Ramos (cell line): ENCODE measurements at regions not wholly inside any gene's neighbourhood (a gene's known extent, or its start where the extent isn't known, plus 50 kb on each side); places are given as distances from the start of the nearest gene placed in this dataset.

Experiments
- in situ Hi-C: fragments of 300-500 bp; cut with MboI; formaldehyde crosslinking; loops from one replicate; pipeline ENCODE4 v1.14.3; 2022; ENCODE audit warnings: low sequenced_read_pairs; ENCODE audit not compliant: unreplicated experiment

- in situ Hi-C loops = no loop called here
Observed at GRCh38 chr2:47243596-47244323, 67.4 kb upstream of the CALM2 start.

GRCh38 chr2:47241715-47242114 lies 65.4 kb upstream of the CALM2 start:
- in situ Hi-C loops = no loop called here

- in situ Hi-C loops = no loop called here
Observed at GRCh38 chr2:47239119-47239969, 63.0 kb upstream of the CALM2 start.

GRCh38 chr2:47238638-47239037 lies 62.3 kb upstream of the CALM2 start:
- in situ Hi-C loops = no loop called here

- in situ Hi-C loops = no loop called here
Observed at GRCh38 chr2:47237375-47238334, 61.3 kb upstream of the CALM2 start.

- in situ Hi-C loops = no loop called here
Observed at GRCh38 chr2:47236503-47237215, 60.3 kb upstream of the CALM2 start.

- in situ Hi-C loops = no loop called here
Observed at GRCh38 chr2:47235132-47235531, 58.8 kb upstream of the CALM2 start.

- in situ Hi-C loops = no loop called here
Observed at GRCh38 chr2:47234456-47234855, 58.1 kb upstream of the CALM2 start.

- in situ Hi-C loops = no loop called here
Observed at GRCh38 chr2:47232738-47233415, 56.6 kb upstream of the CALM2 start.

GRCh38 chr2:47230418-47230817 lies 54.1 kb upstream of the CALM2 start:
- in situ Hi-C loops = no loop called here

- in situ Hi-C loops = no loop called here
Observed at GRCh38 chr2:47227532-47228279, 51.4 kb upstream of the CALM2 start.

GRCh38 chr2:47226923-47227220 lies 50.6 kb upstream of the CALM2 start:
- in situ Hi-C loops = no loop called here

- in situ Hi-C loops = no loop called here
Observed at GRCh38 chr2:47226132-47226922, 50.0 kb upstream of the CALM2 start.
